Chondrocyte (in vitro differentiated cells): ENCODE measurements at regions not wholly inside any gene's neighbourhood (a gene's known extent, or its start where the extent isn't known, plus 50 kb on each side); places are given as distances from the start of the nearest gene placed in this dataset.

Experiments used
- DNase-seq: peaks from one replicate; pipeline ENCODE4 v3.0.0; 2021; ENCODE audit warnings: mixed read lengths, low spot score
- H3K27ac Mint-ChIP-seq: one replicate; pipeline ENCODE4 v1.8.0; 2021; ENCODE audit warnings: mild to moderate bottlenecking, moderate library complexity, mixed read lengths; ENCODE audit not compliant: unreplicated experiment
- H3K27me3 Mint-ChIP-seq: 2 replicates; pipeline ENCODE4 v1.8.0; 2021; ENCODE audit warnings: low read depth, mixed read lengths
- H3K36me3 Mint-ChIP-seq: 2 replicates; pipeline ENCODE4 v1.8.0; 2021; ENCODE audit warnings: low read depth, mixed read lengths
- H3K4me1 Mint-ChIP-seq: 2 replicates; pipeline ENCODE4 v1.8.0; 2021; ENCODE audit warnings: low read depth, mild to moderate bottlenecking, mixed read lengths
- H3K4me3 Mint-ChIP-seq: one replicate; pipeline ENCODE4 v1.8.0; 2021; ENCODE audit warnings: mild to moderate bottlenecking, moderate library complexity, mixed read lengths; ENCODE audit not compliant: unreplicated experiment
- H3K9me3 Mint-ChIP-seq: 2 replicates; pipeline ENCODE4 v1.8.0; 2021; ENCODE audit warnings: low read depth, mixed read lengths
- TF ChIP-seq, protein P1 (sequence below): fragments of 200-600 bp; sonication (generic); IDR thresholded peaks from 2 replicates; pipeline ENCODE4 v1.5.0; 2021; ENCODE audit warnings: antibody characterized with exemption, mild to moderate bottlenecking, moderate library complexity

DNA sequence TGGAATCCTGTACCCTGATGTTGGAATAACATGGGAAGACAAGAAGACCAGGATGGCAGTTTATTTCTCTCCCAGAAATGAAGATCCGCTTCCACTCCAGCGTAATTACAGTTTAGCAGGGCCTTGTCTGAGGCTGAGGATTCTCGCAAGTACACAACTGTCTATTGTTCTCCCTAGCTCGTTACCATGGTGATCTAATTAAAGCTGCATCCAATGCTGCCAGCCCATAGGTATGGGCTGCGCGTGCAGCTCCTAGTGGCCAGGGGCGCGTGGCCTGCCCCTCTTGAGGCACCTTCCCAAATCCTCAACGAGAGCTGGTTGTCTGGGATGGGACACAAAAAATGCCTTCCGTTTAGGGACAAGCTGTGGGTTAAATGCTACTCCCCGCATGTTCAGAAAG is 344.9 kb downstream of the CYRIA start:
- Mint-ChIP-seq H3K4me1 (peaks cover 13% of the 10 kb centered on the region), H3K4me3 (no peak overlapping the region), H3K27ac (no peak overlapping the region), H3K27me3 (peaks cover 4% of the 10 kb centered on the region), H3K36me3 (no peaks in the 10 kb centered on the region), H3K9me3 (no peaks in the 10 kb centered on the region)
- TF ChIP-seq, protein P1, sequence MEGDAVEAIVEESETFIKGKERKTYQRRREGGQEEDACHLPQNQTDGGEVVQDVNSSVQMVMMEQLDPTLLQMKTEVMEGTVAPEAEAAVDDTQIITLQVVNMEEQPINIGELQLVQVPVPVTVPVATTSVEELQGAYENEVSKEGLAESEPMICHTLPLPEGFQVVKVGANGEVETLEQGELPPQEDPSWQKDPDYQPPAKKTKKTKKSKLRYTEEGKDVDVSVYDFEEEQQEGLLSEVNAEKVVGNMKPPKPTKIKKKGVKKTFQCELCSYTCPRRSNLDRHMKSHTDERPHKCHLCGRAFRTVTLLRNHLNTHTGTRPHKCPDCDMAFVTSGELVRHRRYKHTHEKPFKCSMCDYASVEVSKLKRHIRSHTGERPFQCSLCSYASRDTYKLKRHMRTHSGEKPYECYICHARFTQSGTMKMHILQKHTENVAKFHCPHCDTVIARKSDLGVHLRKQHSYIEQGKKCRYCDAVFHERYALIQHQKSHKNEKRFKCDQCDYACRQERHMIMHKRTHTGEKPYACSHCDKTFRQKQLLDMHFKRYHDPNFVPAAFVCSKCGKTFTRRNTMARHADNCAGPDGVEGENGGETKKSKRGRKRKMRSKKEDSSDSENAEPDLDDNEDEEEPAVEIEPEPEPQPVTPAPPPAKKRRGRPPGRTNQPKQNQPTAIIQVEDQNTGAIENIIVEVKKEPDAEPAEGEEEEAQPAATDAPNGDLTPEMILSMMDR: no peak
- DNase-seq: no peak

DNA sequence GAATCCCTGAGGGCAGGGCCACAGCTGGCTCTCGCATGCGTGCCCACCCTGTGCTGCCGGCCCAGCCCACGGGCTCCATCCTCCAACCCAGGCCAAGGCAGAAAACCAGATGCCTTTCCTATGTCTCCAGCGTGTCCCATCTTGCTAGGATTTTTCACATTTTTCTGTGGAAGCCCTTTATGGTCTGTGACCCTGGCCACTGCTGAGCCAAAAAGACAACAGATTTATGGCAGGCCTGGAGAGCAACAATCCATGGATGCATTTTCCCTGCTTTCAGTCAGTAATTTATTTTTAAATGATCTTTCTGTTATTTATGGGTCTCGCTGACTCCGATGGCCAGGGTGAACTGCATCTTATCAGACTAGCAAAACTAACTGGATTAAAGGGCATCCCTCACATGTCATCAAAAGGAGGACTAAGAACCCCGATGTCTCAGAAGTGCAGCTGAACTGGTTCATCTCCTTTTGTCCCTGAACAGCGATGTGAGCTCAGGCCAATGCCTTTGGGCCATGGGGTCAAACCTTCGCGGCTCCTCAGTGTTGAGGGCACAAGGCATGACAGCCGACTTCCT is 346.0 kb downstream of the CYRIA start:
- Mint-ChIP-seq H3K27me3 (peaks cover 4% of the 10 kb centered on the region), H3K4me3 (no peak overlapping the region), H3K27ac (no peak overlapping the region), H3K9me3 (no peaks in the 10 kb centered on the region), H3K4me1 (peaks cover 13% of the 10 kb centered on the region), H3K36me3 (no peaks in the 10 kb centered on the region)
- DNase-seq: no peak
- TF ChIP-seq, protein P1: no peak

DNA sequence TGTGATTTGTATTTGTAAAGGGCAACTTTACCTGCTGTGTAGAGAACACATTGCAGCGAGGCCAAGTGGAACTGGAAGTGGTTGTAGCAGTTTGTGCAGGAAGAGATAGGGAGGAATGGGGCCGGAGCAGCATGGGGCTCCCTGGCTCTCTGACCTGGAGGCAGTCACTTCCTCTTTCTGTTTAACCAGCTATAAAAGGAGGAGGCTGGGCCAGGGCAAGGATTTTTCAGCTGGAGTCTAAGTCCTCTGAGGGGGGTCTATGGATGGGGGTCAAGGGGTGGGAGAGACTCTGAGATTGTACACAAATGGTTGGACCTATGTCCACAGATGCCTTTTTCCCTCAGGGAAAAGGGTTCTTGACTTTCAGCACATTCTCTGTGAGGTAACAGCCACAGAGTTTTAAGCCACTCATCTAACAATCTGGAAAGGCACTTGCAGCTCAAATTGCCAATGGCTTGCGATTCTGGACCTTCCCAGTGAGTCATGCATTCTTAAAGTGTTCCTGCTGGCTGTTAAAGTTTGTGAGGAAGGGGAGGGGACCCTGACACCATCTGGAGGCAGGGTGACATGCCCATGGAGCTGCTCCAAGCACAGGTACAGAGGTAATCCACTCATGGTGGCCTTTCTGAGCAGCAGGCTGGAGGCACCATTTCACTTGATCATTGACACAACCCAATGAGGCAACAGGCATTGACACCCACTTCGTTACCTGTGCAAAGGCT is 347.0 kb downstream of the CYRIA start:
- TF ChIP-seq, protein P1: no peak
- no peaks in the 10 kb centered on the region for H3K36me3 Mint-ChIP-seq
- peaks cover 6% of the 10 kb centered on the region for H3K27me3 Mint-ChIP-seq
- H3K27ac Mint-ChIP-seq: no peak overlapping the region
- H3K4me1 Mint-ChIP-seq: peaks cover 13% of the 10 kb centered on the region
- DNase-seq: no peak
- H3K9me3 Mint-ChIP-seq: no peaks in the 10 kb centered on the region
- no peak overlapping the region for H3K4me3 Mint-ChIP-seq

DNA sequence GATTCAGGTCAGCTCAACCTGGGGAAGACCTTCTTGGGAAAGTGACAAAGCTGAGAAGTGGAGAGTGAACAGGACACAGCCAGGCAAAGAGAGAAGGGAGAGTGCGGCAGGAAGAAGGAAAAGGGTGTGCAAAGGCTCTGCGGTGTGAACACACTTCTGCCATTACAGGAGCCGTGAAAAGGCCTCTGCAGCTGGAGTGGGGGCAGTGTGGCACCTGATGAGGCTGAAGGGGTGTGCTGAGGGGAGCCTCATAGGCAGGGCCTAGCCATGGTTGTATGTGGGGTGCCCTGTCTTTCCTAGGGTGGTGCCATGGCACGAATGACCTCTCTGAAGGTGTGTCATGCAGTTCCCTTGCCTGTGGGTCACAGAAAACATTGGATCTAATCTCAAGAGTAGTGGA is 347.6 kb downstream of the CYRIA start:
- no peak for DNase-seq
- Mint-ChIP-seq H3K9me3 (no peaks in the 10 kb centered on the region), H3K4me3 (no peak overlapping the region), H3K27me3 (peaks cover 8% of the 10 kb centered on the region), H3K36me3 (no peaks in the 10 kb centered on the region), H3K4me1 (peaks cover 13% of the 10 kb centered on the region), H3K27ac (no peak overlapping the region)
- TF ChIP-seq, protein P1: no peak

DNA sequence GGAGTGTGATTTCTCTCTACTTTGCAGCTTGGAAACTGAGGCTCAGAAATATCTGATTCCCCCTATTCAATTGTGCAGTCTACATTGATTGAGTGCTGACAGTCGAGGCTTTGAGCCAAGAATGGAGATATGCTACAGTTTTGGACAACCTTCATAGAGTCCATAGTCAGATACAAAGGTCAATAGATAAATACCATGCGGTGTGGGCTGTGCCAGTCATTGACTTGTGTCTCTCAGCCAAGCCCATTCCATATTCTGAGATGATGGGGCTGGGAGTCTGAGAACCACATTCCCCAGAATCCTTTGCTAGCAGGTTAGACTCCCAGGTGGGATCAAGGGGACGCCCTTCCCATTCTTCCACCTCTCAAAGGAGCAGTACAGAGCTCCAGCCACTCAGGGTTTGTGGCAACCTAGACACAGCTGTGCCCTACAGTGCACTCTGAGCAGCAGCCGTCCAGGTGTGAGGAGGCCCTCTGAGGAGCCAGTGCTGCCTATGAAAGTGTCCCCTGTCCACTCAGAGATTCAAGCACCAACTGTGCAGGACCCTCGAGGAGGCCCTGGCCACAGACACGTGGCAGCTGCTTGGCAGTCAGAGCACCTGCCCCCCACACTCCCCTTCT is 348.3 kb downstream of the CYRIA start:
- Mint-ChIP-seq H3K4me3 (no peak overlapping the region), H3K27ac (no peak overlapping the region), H3K27me3 (peaks cover 7% of the 10 kb centered on the region), H3K4me1 (peaks cover 13% of the 10 kb centered on the region), H3K36me3 (no peaks in the 10 kb centered on the region), H3K9me3 (no peaks in the 10 kb centered on the region)
- TF ChIP-seq, protein P1: no peak
- no peak for DNase-seq
